ENCODE measurements at regions not wholly inside any gene's neighbourhood (a gene's known extent, or its start where the extent isn't known, plus 50 kb on each side); places are given as distances from the start of the nearest gene placed in this dataset.

- TF ChIP-seq ZNF274 (IDR thresholded peaks at IDR 0.05; ENCODE audit: low read depth, low read length) (no peak), YY1 (IDR thresholded peaks at IDR 0.05; ENCODE audit: insufficient read depth, insufficient read length) (no peak)
Observed at GRCh38 chr20:22740829-22741228, 156.5 kb upstream of the FOXA2 start.
